Transverse colon (tissue), 4 donors: ENCODE measurements at regions not wholly inside any gene's neighbourhood (a gene's known extent, or its start where the extent isn't known, plus 50 kb on each side); places are given as distances from the start of the nearest gene placed in this dataset.

ENCODE experiments used
- EP300 ChIP-seq: sonication (generic); formaldehyde crosslinking; IDR thresholded peaks from one replicate; pipeline ENCODE4 v1.6.1; 2017; ENCODE audit warnings: antibody characterized with exemption, low read depth
- POLR2A ChIP-seq: fragments of 450-650 bp; IDR thresholded peaks from one replicate; pipeline ENCODE4 v1.6.1; 2016; ENCODE audit warnings: antibody characterized with exemption, mild to moderate bottlenecking, moderate library complexity
- POLR2AphosphoS5 ChIP-seq, 3 donors: sonication (generic); formaldehyde crosslinking; IDR thresholded peaks; one replicate each; pipeline ENCODE4 v1.6.1; 2016; ENCODE audit warnings: antibody characterized with exemption in 3 of 3
- TF ChIP-seq, protein P1 (sequence below), 5 experiments: fragments of 200-600 bp in 3 of 5; fragments of 450-650 bp in 2 of 5; sonication (generic) in 3 of 5; IDR thresholded peaks; 1 replicate in 2 of 5; 2 replicates in 3 of 5; pipeline ENCODE4 v1.5.1; 2016 to 2017; ENCODE audit warnings: antibody characterized with exemption in 5 of 5, inconsistent platforms in 3 of 5, mild to moderate bottlenecking in 2 of 5, moderate library complexity in 1 of 5

DNA sequence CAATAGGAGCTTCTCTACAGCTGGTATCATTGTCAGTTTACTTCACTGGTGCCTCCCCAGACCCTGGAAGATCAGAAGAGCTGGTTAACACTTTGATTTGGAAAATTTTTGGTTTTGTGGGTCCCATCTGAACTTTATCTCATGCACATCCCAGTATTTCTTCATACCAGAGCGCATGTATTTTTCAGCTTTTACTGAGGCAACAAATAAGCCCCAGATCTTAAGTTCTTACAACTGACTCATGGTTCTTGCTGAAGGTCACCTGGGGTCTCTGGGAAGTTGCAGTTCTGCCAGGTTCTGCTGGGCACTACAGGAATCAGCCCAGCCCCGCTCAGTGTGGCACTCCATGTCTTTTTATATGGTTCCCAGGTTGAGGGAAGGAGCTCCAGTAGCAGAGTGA is 1249.9 kb downstream of the EFNB2 start:
- TF ChIP-seq, protein P1, sequence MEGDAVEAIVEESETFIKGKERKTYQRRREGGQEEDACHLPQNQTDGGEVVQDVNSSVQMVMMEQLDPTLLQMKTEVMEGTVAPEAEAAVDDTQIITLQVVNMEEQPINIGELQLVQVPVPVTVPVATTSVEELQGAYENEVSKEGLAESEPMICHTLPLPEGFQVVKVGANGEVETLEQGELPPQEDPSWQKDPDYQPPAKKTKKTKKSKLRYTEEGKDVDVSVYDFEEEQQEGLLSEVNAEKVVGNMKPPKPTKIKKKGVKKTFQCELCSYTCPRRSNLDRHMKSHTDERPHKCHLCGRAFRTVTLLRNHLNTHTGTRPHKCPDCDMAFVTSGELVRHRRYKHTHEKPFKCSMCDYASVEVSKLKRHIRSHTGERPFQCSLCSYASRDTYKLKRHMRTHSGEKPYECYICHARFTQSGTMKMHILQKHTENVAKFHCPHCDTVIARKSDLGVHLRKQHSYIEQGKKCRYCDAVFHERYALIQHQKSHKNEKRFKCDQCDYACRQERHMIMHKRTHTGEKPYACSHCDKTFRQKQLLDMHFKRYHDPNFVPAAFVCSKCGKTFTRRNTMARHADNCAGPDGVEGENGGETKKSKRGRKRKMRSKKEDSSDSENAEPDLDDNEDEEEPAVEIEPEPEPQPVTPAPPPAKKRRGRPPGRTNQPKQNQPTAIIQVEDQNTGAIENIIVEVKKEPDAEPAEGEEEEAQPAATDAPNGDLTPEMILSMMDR (IDR thresholded peaks at IDR 0.05) = no peak
- TF ChIP-seq POLR2A = no peak
- TF ChIP-seq POLR2AphosphoS5 (IDR thresholded peaks at IDR 0.05) = no peak
- TF ChIP-seq EP300 = no peak
